ENCODE measurements at regions not wholly inside any gene's neighbourhood (a gene's known extent, or its start where the extent isn't known, plus 50 kb on each side); places are given as distances from the start of the nearest gene placed in this dataset.

DNA sequence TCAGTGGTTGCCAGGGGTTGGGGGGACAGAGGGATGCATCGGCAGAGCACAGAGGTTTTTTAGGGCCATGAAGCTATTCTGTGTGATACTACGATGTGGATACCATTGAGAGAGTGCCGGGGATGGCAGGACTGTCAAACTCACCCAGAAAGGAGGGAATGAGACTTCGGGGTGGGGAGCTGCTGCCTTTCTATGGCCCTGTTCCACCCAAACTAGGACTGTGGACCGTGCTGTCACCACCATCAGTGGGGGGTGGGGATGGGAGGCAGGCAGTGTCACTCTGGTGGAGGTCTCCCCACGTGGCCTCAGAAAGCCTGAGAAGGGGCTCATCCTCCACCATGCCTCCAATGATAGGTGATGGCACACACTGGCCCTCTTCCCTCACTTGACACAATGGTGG lies 146.2 kb downstream of the PTPN20 start:
- H3K4me1 ChIP-seq, result no peaks in the 10 kb centered on the region
- H3K4me3 ChIP-seq, result no peak overlapping the region
- intact Hi-C loops (cut with DNase I; ENCODE audit: low total_unique reads), result no loop called here
- no peaks in the 10 kb centered on the region for H3K9me3 ChIP-seq
- no peaks in the 10 kb centered on the region for H3K36me3 ChIP-seq
- peak in 1 of 2 donors; percentile 3 for DNase-seq
- peaks cover 0 to 9% (median 0%) of the 10 kb centered on the region in 3 donors for H3K27me3 ChIP-seq
- no peak overlapping the region for H3K27ac ChIP-seq
- TF ChIP-seq EP300 (IDR thresholded peaks at IDR 0.05) (no peak), POLR2AphosphoS5 (IDR thresholded peaks at IDR 0.05) (no peak), POLR2A (IDR thresholded peaks at IDR 0.05) (no peak)
- TF ChIP-seq, protein P1, sequence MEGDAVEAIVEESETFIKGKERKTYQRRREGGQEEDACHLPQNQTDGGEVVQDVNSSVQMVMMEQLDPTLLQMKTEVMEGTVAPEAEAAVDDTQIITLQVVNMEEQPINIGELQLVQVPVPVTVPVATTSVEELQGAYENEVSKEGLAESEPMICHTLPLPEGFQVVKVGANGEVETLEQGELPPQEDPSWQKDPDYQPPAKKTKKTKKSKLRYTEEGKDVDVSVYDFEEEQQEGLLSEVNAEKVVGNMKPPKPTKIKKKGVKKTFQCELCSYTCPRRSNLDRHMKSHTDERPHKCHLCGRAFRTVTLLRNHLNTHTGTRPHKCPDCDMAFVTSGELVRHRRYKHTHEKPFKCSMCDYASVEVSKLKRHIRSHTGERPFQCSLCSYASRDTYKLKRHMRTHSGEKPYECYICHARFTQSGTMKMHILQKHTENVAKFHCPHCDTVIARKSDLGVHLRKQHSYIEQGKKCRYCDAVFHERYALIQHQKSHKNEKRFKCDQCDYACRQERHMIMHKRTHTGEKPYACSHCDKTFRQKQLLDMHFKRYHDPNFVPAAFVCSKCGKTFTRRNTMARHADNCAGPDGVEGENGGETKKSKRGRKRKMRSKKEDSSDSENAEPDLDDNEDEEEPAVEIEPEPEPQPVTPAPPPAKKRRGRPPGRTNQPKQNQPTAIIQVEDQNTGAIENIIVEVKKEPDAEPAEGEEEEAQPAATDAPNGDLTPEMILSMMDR (IDR thresholded peaks at IDR 0.05), result no peak
- 74 to 88% (median 84%) methylated on average over 6 of the region's 6 CpGs for WGBS, 5 donors

- Histone ChIP-seq H3K36me3 (no peaks in the 10 kb centered on the region), H3K9me3 (no peaks in the 10 kb centered on the region), H3K4me1 (no peaks in the 10 kb centered on the region), H3K4me3 (no peak overlapping the region), H3K27me3 (peaks cover 0 to 9% (median 0%) of the 10 kb centered on the region in 3 donors), H3K27ac (no peak overlapping the region)
- 73 to 83% (median 78%) methylated on average over 9 of the region's 9 CpGs for WGBS, 5 donors
- DNase-seq, result peak in 1 of 2 donors; percentile 19
- no peak for TF ChIP-seq EP300 (IDR thresholded peaks at IDR 0.05)
- TF ChIP-seq, protein P1 (IDR thresholded peaks at IDR 0.05), result no peak
- no peak for TF ChIP-seq POLR2AphosphoS5 (IDR thresholded peaks at IDR 0.05)
- no peak for TF ChIP-seq POLR2A (IDR thresholded peaks at IDR 0.05)
- intact Hi-C loops (cut with DNase I; ENCODE audit: low total_unique reads), result no loop called here
These were observed 146.9 kb downstream of the PTPN20 start for GRCh38 chr10:47058032-47058702.

- TF ChIP-seq EP300 (IDR thresholded peaks at IDR 0.05) (no peak), POLR2AphosphoS5 (IDR thresholded peaks at IDR 0.05) (no peak), POLR2A (IDR thresholded peaks at IDR 0.05) (no peak)
- TF ChIP-seq, protein P1 (IDR thresholded peaks at IDR 0.05), result no peak
- peak in 1 of 2 donors; percentile 8 for DNase-seq
- H3K27ac ChIP-seq, result no peak overlapping the region
- peaks cover 0 to 9% (median 0%) of the 10 kb centered on the region in 3 donors for H3K27me3 ChIP-seq
- H3K36me3 ChIP-seq, result no peaks in the 10 kb centered on the region
- intact Hi-C loops (cut with DNase I; ENCODE audit: low total_unique reads), result no loop called here
- H3K4me3 ChIP-seq, result no peak overlapping the region
- no peaks in the 10 kb centered on the region for H3K4me1 ChIP-seq
- H3K9me3 ChIP-seq, result no peaks in the 10 kb centered on the region
- 79 to 86% (median 84%) methylated on average over 11 of the region's 11 CpGs for WGBS, 5 donors
These were observed 147.7 kb downstream of the PTPN20 start for GRCh38 chr10:47058961-47059391.

DNA sequence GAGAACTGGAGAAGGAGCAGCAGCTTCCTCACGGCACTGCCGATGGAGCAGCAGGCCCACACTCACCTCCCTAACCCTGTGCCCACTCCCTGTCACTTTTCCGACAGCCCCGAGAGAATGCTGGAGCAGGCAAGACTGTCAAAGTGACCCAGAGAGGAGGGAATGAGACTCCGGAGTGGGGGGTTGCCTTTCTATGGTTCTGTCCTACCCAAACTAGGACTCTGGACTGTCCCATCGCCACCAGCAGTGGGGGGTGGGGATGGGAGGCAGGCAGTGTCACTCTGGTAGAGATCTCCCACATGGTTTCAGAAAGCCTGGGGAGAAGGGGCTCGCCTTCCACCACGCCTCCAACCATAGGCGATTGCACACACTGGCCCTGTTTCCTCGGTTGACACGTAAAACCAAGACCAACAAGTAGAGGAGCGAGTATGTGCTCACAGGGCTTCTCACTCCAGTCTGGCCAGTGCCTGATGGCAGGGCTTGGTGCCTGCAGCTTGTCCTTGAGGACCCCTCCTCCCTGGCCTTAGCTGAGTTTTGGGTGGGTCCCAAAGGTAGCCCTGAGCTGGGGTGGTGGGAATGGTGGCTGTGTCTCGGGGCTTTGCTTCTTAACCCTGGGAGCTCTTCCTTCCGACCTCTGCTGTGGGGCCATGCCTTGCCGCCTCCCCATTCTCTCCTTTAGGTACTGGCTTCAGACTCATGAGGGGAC lies 148.5 kb downstream of the PTPN20 start:
- peaks cover 0 to 9% (median 0%) of the 10 kb centered on the region in 3 donors for H3K27me3 ChIP-seq
- WGBS, 5 donors, result 83 to 93% (median 89%) methylated on average over 15 of the region's 15 CpGs
- H3K4me3 ChIP-seq, result no peak overlapping the region
- TF ChIP-seq, protein P1 (IDR thresholded peaks at IDR 0.05), result no peak
- H3K36me3 ChIP-seq, result no peaks in the 10 kb centered on the region
- intact Hi-C loops (cut with DNase I; ENCODE audit: low total_unique reads), result no loop called here
- no peaks in the 10 kb centered on the region for H3K4me1 ChIP-seq
- DNase-seq, result no peak
- H3K27ac ChIP-seq, result no peak overlapping the region
- H3K9me3 ChIP-seq, result no peaks in the 10 kb centered on the region
